ENCODE measurements at regions not wholly inside any gene's neighbourhood (a gene's known extent, or its start where the extent isn't known, plus 50 kb on each side); places are given as distances from the start of the nearest gene placed in this dataset.

DNA sequence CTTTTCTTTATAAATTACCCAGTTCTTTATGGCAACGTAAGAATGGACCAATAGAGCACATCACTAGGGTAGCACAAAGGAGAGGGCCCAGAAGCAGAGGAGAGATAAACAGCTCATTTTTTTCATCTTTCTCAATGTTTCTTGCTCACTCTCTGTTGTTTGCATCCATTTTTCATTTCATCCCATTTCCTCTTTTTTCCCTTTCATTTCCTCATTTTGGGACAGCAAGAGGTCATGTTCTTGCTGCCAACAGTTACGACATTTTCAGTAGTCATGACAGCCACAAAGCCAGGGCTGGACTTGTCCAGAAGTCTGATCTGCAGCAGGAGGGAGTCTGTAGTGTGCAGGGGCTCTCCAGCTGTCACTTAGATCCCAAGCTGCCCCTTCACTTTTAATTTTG is 52.7 kb upstream of the CYP1B1 start:
- Histone ChIP-seq H3K9me2 (ENCODE audit: insufficient read depth, low read length) (no peaks in the 10 kb centered on the region), H2AFZ (ENCODE audit: low read depth, low read length) (no peak overlapping the region), H3K4me2 (ENCODE audit: low read length) (no peak overlapping the region), H3K9me3 (ENCODE audit: low read length) (no peaks in the 10 kb centered on the region), H3K79me2 (replicated peaks; ENCODE audit: insufficient read depth, low read length) (no peaks in the 10 kb centered on the region), H3K27me3 (ENCODE audit: insufficient read depth, low read depth, low read length) (no peaks in the 10 kb centered on the region), H3K4me3 (ENCODE audit: low read length) (no peak overlapping the region), H3K36me3 (ENCODE audit: insufficient read depth, low read length) (no peaks in the 10 kb centered on the region), H3K27ac (ENCODE audit: low read length) (no peak overlapping the region), H3F3A (ENCODE audit: insufficient read depth, low read length, poor library complexity, severe bottlenecking) (no peaks in the 10 kb centered on the region), H3K9ac (ENCODE audit: low read length) (no peak overlapping the region), H4K20me1 (ENCODE audit: insufficient read depth) (no peaks in the 10 kb centered on the region)
- no peak for TF ChIP-seq POLR2AphosphoS5 (IDR thresholded peaks at IDR 0.05)
- TF ChIP-seq TAF1 (IDR thresholded peaks at IDR 0.05; ENCODE audit: low read depth), result no peak
- no peak for TF ChIP-seq MXI1 (conservative IDR thresholded peaks at IDR 0.05; ENCODE audit: poor library complexity, severe bottlenecking)
- no peak for TF ChIP-seq EP300 (conservative IDR thresholded peaks at IDR 0.05; ENCODE audit: poor library complexity, severe bottlenecking)
- no peak for TF ChIP-seq CTCF (IDR thresholded peaks at IDR 0.05; ENCODE audit: poor library complexity, severe bottlenecking)
- TF ChIP-seq, protein P1, sequence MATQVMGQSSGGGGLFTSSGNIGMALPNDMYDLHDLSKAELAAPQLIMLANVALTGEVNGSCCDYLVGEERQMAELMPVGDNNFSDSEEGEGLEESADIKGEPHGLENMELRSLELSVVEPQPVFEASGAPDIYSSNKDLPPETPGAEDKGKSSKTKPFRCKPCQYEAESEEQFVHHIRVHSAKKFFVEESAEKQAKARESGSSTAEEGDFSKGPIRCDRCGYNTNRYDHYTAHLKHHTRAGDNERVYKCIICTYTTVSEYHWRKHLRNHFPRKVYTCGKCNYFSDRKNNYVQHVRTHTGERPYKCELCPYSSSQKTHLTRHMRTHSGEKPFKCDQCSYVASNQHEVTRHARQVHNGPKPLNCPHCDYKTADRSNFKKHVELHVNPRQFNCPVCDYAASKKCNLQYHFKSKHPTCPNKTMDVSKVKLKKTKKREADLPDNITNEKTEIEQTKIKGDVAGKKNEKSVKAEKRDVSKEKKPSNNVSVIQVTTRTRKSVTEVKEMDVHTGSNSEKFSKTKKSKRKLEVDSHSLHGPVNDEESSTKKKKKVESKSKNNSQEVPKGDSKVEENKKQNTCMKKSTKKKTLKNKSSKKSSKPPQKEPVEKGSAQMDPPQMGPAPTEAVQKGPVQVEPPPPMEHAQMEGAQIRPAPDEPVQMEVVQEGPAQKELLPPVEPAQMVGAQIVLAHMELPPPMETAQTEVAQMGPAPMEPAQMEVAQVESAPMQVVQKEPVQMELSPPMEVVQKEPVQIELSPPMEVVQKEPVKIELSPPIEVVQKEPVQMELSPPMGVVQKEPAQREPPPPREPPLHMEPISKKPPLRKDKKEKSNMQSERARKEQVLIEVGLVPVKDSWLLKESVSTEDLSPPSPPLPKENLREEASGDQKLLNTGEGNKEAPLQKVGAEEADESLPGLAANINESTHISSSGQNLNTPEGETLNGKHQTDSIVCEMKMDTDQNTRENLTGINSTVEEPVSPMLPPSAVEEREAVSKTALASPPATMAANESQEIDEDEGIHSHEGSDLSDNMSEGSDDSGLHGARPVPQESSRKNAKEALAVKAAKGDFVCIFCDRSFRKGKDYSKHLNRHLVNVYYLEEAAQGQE (IDR thresholded peaks at IDR 0.05; ENCODE audit: borderline replicate concordance), result no peak
- TF ChIP-seq RAD21 (conservative IDR thresholded peaks at IDR 0.05), result no peak
- TF ChIP-seq SMC3 (conservative IDR thresholded peaks at IDR 0.05; ENCODE audit: poor library complexity), result no peak
- TF ChIP-seq EZH2 (IDR thresholded peaks at IDR 0.05; ENCODE audit: borderline replicate concordance, insufficient read depth, low read length, poor library complexity, severe bottlenecking), result no peak

DNA sequence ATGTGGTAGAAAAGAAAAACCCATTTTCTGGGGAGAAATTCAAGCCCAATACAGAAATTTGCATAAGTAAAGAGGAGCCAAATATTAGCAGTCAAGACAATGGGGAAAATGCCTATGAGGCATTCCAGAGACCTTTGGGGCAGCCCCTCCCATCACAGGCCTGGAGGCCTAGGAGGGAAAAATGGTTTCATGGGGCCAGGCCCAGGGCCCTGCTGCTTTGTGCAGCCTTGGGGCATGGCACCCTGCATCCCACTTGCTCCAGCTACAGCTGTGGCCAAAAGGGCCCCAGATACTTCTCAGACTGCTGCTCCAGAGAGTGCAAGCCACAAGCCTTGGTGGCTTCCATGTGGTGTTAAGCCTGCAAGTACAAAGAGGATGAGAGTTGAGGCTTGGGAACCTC is 51.3 kb upstream of the CYP1B1 start:
- H2AFZ ChIP-seq (ENCODE audit: low read depth, low read length), result no peak overlapping the region
- no peaks in the 10 kb centered on the region for H3K27me3 ChIP-seq (ENCODE audit: insufficient read depth, low read depth, low read length)
- H3K79me2 ChIP-seq (replicated peaks; ENCODE audit: insufficient read depth, low read length), result no peaks in the 10 kb centered on the region
- no peak overlapping the region for H3K27ac ChIP-seq (ENCODE audit: low read length)
- H3K9me3 ChIP-seq (ENCODE audit: low read length), result no peaks in the 10 kb centered on the region
- H3K9me2 ChIP-seq (ENCODE audit: insufficient read depth, low read length), result no peaks in the 10 kb centered on the region
- no peaks in the 10 kb centered on the region for H4K20me1 ChIP-seq (ENCODE audit: insufficient read depth)
- no peak overlapping the region for H3K4me3 ChIP-seq (ENCODE audit: low read length)
- no peaks in the 10 kb centered on the region for H3K36me3 ChIP-seq (ENCODE audit: insufficient read depth, low read length)
- no peak overlapping the region for H3K9ac ChIP-seq (ENCODE audit: low read length)
- H3F3A ChIP-seq (ENCODE audit: insufficient read depth, low read length, poor library complexity, severe bottlenecking), result no peaks in the 10 kb centered on the region
- TF ChIP-seq TAF1 (IDR thresholded peaks at IDR 0.05; ENCODE audit: low read depth), result no peak
- no peak for TF ChIP-seq CTCF (IDR thresholded peaks at IDR 0.05; ENCODE audit: poor library complexity, severe bottlenecking)
- no peak for TF ChIP-seq MXI1 (conservative IDR thresholded peaks at IDR 0.05; ENCODE audit: poor library complexity, severe bottlenecking)
- no peak for TF ChIP-seq EZH2 (IDR thresholded peaks at IDR 0.05; ENCODE audit: borderline replicate concordance, insufficient read depth, low read length, poor library complexity, severe bottlenecking)
- no peak for TF ChIP-seq RAD21 (conservative IDR thresholded peaks at IDR 0.05)
- TF ChIP-seq POLR2AphosphoS5 (IDR thresholded peaks at IDR 0.05), result no peak
- TF ChIP-seq EP300 (conservative IDR thresholded peaks at IDR 0.05; ENCODE audit: poor library complexity, severe bottlenecking), result no peak
- TF ChIP-seq, protein P1 (IDR thresholded peaks at IDR 0.05; ENCODE audit: borderline replicate concordance), result no peak
- TF ChIP-seq SMC3 (conservative IDR thresholded peaks at IDR 0.05; ENCODE audit: poor library complexity), result no peak
- H3K4me2 ChIP-seq (ENCODE audit: low read length), result no peak overlapping the region
